T47D (cell line): ENCODE measurements at regions not wholly inside any gene's neighbourhood (a gene's known extent, or its start where the extent isn't known, plus 50 kb on each side); places are given as distances from the start of the nearest gene placed in this dataset.
"Not testable (repeated sequence)": the region's sequence is repeated elsewhere in the genome, so short reads cannot be mapped to it uniquely, and the experiment has no call there.

Source experiments
- DNase-seq, 2 experiments: peaks; one replicate each; pipeline versions ENCODE4 v3.0.0 to v3.0.0-alpha.2; 2011 to 2012; ENCODE audit warnings: low read depth in 1 of 2, low spot score in 1 of 2
- JUND ChIP-seq: IDR thresholded peaks from 2 replicates; pipeline ENCODE4 v1.6.1; 2012; ENCODE audit warnings: low read depth
- in situ Hi-C: cut with HindIII; loops from 2 replicates; pipeline ENCODE4 v1.10.0; 2016; ENCODE audit warnings: low sequenced_read_pairs, low pct_unique_long_range_greater_than_20kb

GRCh38 chr14:48693793-48694192 is 892.4 kb downstream of the RPS29 start:
- in situ Hi-C loops: no loop called here
- DNase-seq: no peak
- no peak for TF ChIP-seq JUND

DNA sequence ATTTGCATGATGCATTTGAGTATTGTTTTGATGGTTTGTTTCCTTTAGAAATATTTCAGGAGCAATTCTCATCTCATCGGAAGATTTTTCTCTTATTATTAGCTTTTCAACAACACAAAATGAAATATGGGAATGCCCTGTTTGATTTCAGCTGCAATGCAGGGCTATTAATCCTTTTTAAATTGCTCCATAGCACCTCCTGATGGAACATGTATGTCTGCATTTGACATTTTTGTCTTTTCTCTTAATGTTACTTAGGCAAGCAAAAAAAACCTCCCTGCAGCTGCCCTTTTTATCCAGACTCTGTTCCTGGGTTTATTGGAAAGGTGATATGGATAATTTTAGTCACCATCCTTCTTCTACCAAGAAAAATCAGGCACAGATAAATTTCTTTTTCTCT is 895.8 kb downstream of the RPS29 start:
- DNase-seq: peak in 1 of 2 experiments; percentile 34
- in situ Hi-C loops: no loop called here
- no peak for TF ChIP-seq JUND

- DNase-seq: no peak
- in situ Hi-C loops: no loop called here
- no peak for TF ChIP-seq JUND
Measured at GRCh38 chr14:48686650-48687049, 899.5 kb downstream of the RPS29 start.

GRCh38 chr14:48672506-48672905 is 913.7 kb downstream of the RPS29 start:
- no peak for TF ChIP-seq JUND
- in situ Hi-C loops: no loop called here
- DNase-seq: no peak

GRCh38 chr14:48670939-48671338 is 915.2 kb downstream of the RPS29 start:
- TF ChIP-seq JUND: no peak
- DNase-seq: no peak
- in situ Hi-C loops: no loop called here

DNA sequence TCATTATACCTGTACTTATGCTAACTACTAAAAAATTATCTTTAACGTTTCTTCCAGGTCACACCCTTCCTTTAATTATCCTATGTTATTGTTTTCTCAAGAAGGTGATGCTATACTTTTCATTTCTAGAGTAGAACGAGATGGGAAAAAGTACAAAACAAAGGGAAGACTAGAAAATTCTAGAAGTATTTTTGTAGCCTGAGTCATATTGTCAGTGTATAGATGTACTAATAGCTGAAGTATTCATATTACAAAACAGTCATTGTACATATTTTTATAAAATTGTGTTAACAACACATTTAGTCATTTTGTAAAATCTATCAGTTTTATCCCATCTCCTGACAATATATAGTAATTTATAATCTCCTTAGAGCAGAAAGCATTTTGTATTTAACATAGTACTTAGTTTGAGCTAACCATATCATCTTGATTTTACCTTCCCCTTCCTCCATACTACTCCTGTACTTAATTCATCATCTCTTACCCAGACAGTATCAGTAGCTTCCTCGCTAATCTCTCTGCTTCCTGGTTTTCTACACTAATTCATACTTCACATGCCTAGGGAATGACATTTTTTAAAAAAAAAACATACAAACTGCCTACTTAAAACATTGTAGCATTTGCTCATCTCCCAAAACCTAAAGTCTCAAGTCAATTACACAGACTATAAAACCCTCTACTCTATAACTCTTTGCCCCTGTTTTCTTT is 920.9 kb downstream of the RPS29 start:
- no peak for DNase-seq
- TF ChIP-seq JUND: no peak
- in situ Hi-C loops: no loop called here

DNA sequence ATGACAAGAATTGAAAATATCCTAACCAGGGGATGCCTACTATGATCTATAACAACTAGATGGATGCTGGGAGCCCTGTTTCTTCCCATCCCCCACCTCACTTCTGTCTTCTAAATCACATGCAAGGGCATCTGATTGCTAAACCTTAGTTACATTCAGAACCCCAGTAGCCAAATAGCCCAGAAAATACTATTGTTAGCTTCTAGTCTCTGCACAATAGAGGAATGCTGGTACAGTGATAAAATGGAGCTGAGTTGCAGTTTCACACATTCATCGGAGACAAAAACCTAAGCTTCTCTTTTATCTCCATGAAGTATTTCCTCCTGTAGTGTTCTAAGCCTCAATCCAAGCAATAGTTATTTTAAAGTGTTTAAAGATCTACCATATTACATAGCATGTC is 942.9 kb downstream of the RPS29 start:
- no peak for DNase-seq
- TF ChIP-seq JUND: no peak
- in situ Hi-C loops: no loop called here

DNA sequence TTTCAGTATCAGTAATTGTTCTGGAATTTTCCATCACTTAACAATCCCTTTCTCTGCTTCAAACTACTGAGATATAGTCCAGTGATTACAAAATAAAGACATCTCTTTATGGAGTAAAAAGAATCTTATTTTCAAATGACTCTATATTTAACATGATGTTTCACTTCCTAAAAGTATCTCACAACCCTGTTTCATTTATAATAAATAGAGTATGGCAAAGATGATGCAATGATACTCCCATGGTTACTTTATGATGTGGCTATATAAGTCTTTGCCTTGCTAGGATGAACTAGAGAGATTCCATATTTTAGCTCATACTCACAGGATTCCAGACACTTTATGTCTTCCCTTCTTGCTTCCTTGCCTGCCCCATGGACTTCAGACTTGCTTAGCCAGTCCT is 953.5 kb upstream of the MDGA2 start:
- DNase-seq: no peak
- no peak for TF ChIP-seq JUND
- in situ Hi-C loops: no loop called here

GRCh38 chr14:48622980-48623379 is 947.6 kb upstream of the MDGA2 start:
- in situ Hi-C loops: no loop called here
- TF ChIP-seq JUND: no peak
- DNase-seq: no peak

DNA sequence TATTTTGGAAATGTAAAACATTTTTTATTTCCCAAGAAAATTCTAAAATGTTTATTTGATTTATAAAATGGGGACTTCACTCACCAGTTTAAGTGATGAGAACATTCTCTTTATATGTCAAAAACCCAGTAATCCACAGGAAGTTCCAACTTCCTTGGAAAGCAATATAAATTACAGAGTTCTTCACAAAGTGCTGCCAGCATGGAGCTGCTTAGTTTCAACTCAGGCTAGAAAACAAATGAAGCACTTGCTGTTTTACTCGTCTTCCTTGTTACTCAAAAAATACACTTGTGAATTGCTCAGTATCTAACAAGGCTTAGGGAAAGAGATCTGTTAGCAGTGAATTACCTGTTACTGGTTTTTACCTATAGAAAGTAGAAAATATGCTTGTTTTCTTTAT is 942.7 kb upstream of the MDGA2 start:
- no peak for TF ChIP-seq JUND
- in situ Hi-C loops: no loop called here
- DNase-seq: no peak

- in situ Hi-C loops: no loop called here
- TF ChIP-seq JUND: no peak
- no peak for DNase-seq
Measured at GRCh38 chr14:48616931-48617330, 941.5 kb upstream of the MDGA2 start.

DNA sequence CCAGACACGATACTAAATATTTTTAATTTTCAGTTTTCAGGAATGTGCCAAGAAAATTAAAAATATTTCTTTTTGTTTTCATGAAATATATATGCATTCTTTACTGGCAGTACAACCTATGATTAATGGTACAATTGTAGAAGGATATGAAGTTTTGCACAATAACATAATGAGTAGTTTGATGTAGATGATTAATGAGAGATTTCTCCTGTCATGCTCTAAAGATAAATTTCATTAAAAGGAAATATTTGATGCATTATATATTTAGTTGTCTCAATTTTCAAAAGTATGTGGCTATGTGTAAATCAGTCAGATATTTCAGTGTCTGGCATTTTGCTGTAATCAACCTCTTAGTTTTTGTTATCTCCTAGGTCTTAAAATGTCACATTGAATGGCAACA is 940.2 kb upstream of the MDGA2 start:
- no peak for DNase-seq
- no peak for TF ChIP-seq JUND
- in situ Hi-C loops: no loop called here

GRCh38 chr14:48614003-48614402 is 938.6 kb upstream of the MDGA2 start:
- in situ Hi-C loops: no loop called here
- no peak for TF ChIP-seq JUND
- no peak for DNase-seq

- DNase-seq, in situ Hi-C loops: not testable (repeated sequence)
Measured at GRCh38 chr14:48606960-48607359, 931.6 kb upstream of the MDGA2 start.
